ENCODE measurements at regions not wholly inside any gene's neighbourhood (a gene's known extent, or its start where the extent isn't known, plus 50 kb on each side); places are given as distances from the start of the nearest gene placed in this dataset.
"Not testable (repeated sequence)": the region's sequence is repeated elsewhere in the genome, so short reads cannot be mapped to it uniquely, and the experiment has no call there.

DNA sequence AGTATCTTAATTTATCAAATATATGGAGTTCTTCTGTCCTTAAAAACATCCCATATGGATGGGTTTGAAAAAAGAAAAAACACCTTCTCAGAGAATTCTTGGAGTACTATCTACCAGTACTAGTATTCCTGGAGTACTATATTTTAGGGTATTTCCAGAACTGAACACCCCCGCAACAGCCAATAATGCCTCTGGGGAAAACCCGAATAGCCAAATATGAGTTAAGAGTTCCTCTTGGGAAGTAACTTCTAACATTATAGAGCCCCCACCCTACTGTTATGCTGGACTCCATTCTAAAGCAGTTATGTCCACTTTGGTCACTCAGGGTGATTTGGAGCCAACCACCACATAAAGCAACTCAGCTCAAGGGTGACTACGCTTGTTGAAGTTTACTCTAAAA is 115.0 kb upstream of the RASGEF1B start:
- TF ChIP-seq, protein P1, sequence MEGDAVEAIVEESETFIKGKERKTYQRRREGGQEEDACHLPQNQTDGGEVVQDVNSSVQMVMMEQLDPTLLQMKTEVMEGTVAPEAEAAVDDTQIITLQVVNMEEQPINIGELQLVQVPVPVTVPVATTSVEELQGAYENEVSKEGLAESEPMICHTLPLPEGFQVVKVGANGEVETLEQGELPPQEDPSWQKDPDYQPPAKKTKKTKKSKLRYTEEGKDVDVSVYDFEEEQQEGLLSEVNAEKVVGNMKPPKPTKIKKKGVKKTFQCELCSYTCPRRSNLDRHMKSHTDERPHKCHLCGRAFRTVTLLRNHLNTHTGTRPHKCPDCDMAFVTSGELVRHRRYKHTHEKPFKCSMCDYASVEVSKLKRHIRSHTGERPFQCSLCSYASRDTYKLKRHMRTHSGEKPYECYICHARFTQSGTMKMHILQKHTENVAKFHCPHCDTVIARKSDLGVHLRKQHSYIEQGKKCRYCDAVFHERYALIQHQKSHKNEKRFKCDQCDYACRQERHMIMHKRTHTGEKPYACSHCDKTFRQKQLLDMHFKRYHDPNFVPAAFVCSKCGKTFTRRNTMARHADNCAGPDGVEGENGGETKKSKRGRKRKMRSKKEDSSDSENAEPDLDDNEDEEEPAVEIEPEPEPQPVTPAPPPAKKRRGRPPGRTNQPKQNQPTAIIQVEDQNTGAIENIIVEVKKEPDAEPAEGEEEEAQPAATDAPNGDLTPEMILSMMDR (IDR thresholded peaks at IDR 0.05), result no peak
- Histone ChIP-seq H3K27ac (no peak overlapping the region), H3K27me3 (no peaks in the 10 kb centered on the region), H3K4me1 (peaks cover 0 to 3% (median 0%) of the 10 kb centered on the region in 9 donors), H3K9me3 (no peaks in the 10 kb centered on the region), H3K4me3 (no peak overlapping the region), H3K36me3 (no peaks in the 10 kb centered on the region)
- no peak for DNase-seq
- intact Hi-C loops (cut with DNase I), result no loop called here
- no peak for ATAC-seq
- 87 to 90% methylated on average over 3 of the region's 3 CpGs for WGBS, 2 donors

GRCh38 chr4:81580994-81581374 is 109.3 kb upstream of the RASGEF1B start:
- H3K4me1 ChIP-seq; ATAC-seq; H3K27ac ChIP-seq; DNase-seq; H3K4me3 ChIP-seq; intact Hi-C loops (cut with DNase I); H3K27me3 ChIP-seq; H3K36me3 ChIP-seq; H3K9me3 ChIP-seq: not testable (repeated sequence)
- 89 to 93% methylated on average over 3 of the region's 3 CpGs for WGBS, 2 donors

DNA sequence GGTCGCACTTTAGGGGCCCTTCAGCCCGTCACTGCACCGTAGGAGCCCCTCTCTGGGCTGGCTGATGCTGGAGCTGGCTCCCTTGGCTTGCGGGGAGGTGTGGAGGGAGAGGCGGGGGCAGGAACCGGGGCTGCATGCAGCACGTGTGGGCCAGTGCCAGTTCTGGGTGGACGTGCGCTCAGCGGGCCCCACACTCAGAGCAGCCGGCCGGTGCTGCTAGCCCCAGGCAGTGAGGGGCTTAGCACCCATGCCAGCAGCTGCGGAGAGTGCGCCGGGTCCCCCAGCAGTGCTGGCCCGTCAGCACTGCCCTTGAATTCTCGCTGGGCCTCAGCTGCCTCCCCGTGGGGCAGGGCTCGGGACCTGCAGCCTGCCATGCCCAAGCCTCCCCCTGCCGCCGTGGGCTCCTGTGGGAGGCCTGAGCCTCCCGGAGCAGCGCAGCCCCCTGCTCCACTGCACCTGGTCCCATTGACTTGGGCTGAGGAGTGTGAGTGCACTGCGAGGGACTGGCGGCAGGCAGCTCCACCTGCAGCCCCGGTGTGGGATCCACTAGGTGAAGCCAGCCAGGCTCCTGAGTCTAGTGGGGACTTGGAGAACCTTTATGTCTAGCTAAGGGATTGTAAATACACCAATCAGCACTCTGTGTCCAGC is 108.8 kb upstream of the RASGEF1B start:
- Histone ChIP-seq H3K4me1 (no peaks in the 10 kb centered on the region), H3K36me3 (no peaks in the 10 kb centered on the region), H3K4me3 (no peak overlapping the region), H3K27me3 (no peaks in the 10 kb centered on the region), H3K9me3 (peaks cover 0 to 8% (median 0%) of the 10 kb centered on the region in 11 donors), H3K27ac (no peak overlapping the region)
- intact Hi-C loops (cut with DNase I), result no loop called here
- ATAC-seq (no peak), DNase-seq (no peak)
- TF ChIP-seq, protein P1 (IDR thresholded peaks at IDR 0.05), result no peak
- 92% methylated on average over 25 to 26 of the region's 26 CpGs for WGBS, 2 donors

DNA sequence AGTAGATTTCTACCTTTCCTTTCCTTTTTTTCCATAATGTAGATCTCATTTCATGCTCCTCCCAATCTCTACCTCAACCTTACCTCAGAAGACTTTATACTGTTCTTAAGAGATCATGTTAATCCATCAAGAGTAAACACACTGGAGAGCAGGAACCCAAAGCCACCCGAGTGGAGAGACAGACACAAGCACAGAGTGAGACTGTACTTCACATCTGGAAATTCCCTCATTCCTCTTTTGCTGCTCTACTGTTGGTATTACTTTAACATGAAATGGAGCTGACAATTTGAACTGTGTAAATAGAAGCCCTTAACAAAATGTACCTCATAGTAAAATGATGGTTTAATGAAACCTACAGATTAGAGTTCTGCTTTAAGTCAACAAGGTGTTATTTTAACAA is 105.7 kb upstream of the RASGEF1B start:
- Histone ChIP-seq H3K27ac (no peak overlapping the region), H3K4me3 (no peak overlapping the region), H3K9me3 (peaks cover 0 to 8% (median 0%) of the 10 kb centered on the region in 11 donors), H3K4me1 (no peaks in the 10 kb centered on the region), H3K27me3 (no peaks in the 10 kb centered on the region), H3K36me3 (no peaks in the 10 kb centered on the region)
- WGBS, 2 donors, result 53 to 77% methylated on average over 1 of the region's 1 CpG
- no peak for DNase-seq
- no peak for ATAC-seq
- intact Hi-C loops (cut with DNase I), result no loop called here
- TF ChIP-seq, protein P1 (IDR thresholded peaks at IDR 0.05), result no peak

DNA sequence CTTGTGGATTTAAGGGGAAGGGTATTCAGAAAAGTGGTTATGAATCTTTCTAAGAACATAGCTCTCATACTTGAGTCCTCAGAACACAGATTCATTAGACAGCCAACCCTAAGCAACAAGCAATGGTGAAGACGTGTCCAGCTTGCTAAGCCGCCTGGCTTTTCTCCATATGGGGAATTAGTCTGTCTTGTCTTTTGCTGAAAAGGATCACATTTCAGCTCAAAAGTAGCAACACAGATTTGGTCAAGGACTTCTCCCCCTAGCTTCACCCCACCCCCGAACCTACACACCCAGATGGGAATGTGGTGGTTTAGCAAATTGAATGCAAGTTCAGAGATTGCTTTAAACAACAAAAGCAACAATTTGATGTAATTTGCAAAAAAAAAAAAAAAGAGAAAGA is 103.3 kb upstream of the RASGEF1B start:
- H3K9me3 ChIP-seq, result peaks cover 0 to 1% (median 0%) of the 10 kb centered on the region in 11 donors
- 77 to 80% methylated on average over 3 of the region's 3 CpGs for WGBS, 2 donors

More for the DNA sequence above, 103.3 kb upstream of the RASGEF1B start:
- no peak overlapping the region for H3K27ac ChIP-seq
- H3K36me3 ChIP-seq, result no peaks in the 10 kb centered on the region
- intact Hi-C loops (cut with DNase I), result no loop called here
- ATAC-seq (no peak), DNase-seq (no peak)
- no peaks in the 10 kb centered on the region for H3K4me1 ChIP-seq
- TF ChIP-seq, protein P1 (IDR thresholded peaks at IDR 0.05), result no peak
- H3K27me3 ChIP-seq, result no peaks in the 10 kb centered on the region
- H3K4me3 ChIP-seq, result no peak overlapping the region

Measured in heart right ventricle (tissue), 16 donors.